Renal cortical epithelial cell (primary cell): ENCODE measurements at regions not wholly inside any gene's neighbourhood (a gene's known extent, or its start where the extent isn't known, plus 50 kb on each side); places are given as distances from the start of the nearest gene placed in this dataset.
A peak's percentile ranks its signal among the peaks of the same experiment; 100 is the strongest.
"Not testable (repeated sequence)": the region's sequence is repeated elsewhere in the genome, so short reads cannot be mapped to it uniquely, and the experiment has no call there.

ENCODE experiments used
- DNase-seq: peaks from one replicate; pipeline ENCODE4 v3.0.0-alpha.2; 2011; ENCODE audit warnings: low read depth

DNA sequence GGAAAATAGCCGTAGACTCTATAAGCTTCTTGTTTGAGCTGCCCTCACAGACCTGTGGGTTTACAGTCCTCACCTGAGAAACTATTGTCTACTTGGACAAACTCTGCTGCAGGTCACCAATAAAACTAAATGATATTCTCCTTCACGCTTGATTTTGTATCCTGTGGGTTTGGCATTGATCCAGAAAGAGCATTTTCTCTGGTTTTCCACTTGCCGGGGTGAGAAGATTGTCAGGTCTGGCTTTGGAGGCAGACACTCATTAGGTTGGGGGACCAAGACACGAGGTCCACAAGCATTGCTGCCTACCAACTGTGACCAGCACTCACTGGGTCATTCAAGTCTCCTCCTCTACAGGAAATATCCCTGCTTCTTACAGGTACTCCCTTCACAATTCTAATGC lies 68.5 kb downstream of the CDC14C start:
- DNase-seq: no peak

GRCh38 chr7:49001610-49002033 lies 77.3 kb downstream of the CDC14C start:
- DNase-seq: peak; percentile 12

GRCh38 chr7:49010717-49011116 lies 86.4 kb downstream of the CDC14C start:
- no peak for DNase-seq

DNA sequence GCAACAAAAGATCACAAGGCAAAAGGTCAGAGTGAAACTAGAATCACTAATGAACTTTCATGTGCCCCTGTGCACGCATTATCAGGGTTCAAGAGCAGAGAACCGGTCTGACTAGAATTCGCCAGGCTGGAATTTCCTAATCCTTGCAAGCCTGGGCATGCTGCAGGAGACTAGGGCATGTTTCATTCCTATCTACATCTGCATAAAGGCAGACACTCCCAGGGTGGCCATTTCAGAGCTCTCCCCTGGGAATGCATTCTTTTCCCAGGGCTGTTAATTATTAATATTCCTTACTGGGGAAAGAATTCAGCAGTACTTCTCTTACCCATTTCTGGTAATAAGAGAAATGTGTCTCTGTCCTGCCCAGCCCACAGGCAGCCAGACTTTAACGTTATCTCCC lies 90.5 kb downstream of the CDC14C start:
- DNase-seq: no peak

- no peak for DNase-seq
Measured at GRCh38 chr7:49020145-49020544, 95.8 kb downstream of the CDC14C start.

- DNase-seq: no peak
Measured at GRCh38 chr7:49022448-49022847, 98.1 kb downstream of the CDC14C start.

DNA sequence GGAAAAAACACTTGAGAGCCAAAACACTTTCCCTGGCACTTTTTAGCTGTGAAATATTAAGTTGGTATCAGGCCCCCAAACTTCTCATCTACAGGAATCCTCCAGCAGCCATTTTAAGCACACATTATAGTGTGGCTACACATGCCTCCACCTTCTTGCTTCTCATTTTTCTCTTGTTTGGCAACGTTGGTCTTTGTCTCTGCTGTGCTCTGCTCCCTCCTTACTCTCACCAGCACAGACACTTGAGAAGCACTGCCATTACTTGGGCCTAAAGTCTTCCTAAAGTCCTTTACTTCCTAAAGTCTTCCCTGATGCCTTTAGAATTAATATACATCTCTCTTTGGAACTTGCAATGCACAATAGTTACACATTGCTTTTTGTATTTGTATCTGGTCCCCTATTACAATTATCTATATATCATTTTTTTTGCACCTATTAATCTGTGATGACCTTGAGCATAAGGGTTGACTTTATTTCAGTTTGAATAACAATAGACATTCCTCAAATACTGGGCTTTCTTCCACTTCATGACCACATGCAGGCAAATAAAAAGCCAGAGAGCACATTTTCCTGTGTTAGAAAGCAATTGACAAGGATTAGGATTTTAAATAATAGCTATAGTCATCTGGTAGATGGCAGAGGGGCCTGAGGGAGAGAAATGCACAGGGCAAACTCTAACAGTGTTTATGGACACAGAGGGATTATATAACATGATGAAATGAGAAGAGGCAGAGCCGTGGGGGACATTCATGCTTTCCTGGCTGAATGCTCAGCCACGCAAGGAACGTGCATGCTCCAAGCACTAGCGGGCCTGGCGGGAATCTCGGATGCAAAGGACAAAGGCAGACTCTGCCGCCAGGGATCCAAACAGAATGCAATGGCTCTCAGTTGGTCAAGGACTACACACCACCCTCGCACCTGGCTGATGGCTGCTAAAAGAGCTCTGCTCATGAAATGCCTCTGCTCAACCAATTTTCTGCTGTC lies 99.3 kb downstream of the CDC14C start:
- DNase-seq: no peak

DNA sequence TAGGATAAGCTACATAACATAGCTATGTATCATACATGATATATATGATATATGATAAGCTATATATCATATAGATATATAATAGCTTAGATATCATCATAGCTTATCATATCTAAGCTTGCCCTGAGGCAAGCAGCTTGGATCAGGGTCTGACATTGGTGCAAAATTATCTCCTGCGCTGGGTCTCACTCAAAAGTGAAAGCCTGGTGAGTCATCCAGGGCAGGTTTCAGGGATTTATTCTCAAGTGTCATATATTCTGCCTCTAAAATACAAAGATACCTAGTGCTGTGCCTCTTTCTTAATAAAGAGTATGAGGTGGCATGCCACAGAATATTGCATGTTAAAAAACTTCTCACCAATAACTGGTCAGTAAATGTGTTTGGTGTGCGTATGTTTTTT lies 105.9 kb downstream of the CDC14C start:
- DNase-seq: no peak

DNA sequence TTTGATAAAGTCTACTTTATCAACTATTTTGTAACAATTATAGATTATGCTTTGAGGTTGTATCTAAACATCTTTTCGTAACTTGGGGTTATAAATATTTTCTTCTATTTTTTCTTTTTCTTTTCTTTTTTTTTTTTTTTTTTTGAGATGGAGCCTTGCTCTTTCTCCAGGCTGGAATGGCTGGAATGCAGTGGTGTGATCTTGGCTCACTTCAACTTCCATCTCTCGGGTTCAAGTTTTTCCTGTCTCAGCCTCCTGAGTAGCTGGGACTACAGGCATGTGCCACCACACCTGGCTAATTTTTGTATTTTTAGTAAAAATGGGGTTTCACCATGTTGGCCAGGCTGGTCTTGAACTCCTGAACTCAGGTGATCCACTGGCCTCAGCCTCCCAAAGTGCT lies 108.8 kb downstream of the CDC14C start:
- not testable (repeated sequence) for DNase-seq

GRCh38 chr7:49037346-49038210 lies 113.2 kb downstream of the CDC14C start:
- DNase-seq: no peak

- no peak for DNase-seq
Measured at GRCh38 chr7:49038821-49039358, 114.5 kb downstream of the CDC14C start.

DNA sequence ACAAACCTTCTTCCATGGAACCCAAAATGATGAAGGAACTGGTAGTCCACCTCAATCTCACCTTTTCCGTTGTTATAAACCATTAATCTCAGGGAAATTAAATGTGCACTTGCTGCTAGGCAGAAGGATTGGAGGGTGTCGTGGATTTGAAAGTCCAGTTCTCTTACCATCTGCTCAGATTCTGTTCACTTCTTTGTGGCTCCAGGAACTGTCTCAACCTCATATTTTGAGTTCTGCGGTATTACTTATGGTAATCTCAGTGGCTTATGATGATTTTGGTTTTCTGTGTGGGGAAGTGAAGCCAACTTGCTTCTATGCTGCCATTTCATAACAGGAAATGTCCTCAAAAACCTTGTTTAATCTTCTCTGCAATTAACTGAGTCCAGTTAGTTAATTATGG lies 136.4 kb downstream of the CDC14C start:
- no peak for DNase-seq

GRCh38 chr7:49074538-49074937 lies 150.2 kb downstream of the CDC14C start:
- DNase-seq: no peak

DNA sequence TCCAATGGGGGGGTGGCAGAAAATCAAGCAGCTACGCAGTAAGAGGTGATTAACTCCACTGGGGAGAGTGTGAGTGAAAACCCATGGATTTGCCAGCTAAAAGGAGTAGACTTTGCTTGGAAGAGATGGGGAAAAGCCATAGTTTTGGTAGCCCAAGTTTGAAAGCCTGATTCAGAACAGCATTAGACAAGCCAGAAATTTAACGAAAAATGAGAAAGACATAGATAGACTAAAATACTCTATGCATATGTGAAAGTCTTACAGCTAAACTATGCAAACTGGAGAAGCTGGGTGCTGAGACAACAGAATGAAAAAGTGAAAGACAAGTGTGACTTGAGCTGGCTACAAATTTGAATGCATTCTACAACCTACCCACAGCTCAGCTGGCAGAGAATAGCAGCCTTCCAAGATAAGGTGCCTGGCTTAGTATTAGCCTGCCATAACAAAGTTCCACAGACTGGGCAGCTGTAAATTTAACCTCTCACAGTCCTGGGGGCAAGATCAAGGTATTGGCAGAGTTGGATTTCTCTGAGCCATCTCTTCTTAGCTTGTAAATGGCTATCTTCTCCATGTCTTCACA lies 156.6 kb downstream of the CDC14C start:
- DNase-seq: no peak

- DNase-seq: no peak
Measured at GRCh38 chr7:49088017-49088416, 163.7 kb downstream of the CDC14C start.

- no peak for DNase-seq
Measured at GRCh38 chr7:49089717-49090116, 165.4 kb downstream of the CDC14C start.

DNA sequence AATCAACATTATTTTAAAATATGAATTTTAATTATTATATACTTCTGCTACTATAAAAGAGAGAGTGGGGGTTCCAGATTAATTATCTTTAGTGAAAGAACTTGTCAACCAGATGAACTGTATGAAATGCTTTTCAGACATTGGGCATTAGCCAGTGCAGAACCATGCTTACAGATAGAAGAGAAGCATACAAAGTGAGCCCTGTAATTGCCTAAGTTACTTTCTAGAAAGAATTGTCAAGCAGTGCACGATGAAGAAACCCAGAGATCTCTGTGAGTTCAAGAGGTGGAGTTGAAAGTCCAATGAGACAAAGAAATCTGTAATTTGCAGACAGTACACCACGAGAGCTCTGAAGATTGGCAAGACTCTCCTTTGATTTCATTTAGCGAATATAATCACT lies 166.7 kb downstream of the CDC14C start:
- DNase-seq: no peak

DNA sequence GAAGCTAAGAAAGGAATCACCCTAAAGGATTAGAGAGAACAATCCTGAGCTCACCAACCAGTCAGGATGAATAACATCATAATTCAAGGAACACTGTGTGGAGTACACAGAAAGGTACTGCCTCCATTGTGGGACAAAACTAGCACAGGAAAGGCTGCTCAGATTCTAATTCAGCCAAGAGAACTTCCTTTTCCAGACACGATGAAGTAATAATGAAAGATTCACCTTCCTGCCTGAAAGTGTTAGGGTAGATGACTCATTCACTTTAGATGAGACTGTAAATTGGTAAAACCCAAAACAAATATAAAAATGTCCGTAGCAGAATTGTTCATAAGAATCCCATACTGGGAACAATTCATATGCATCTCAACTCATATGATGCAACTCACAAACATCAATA lies 167.2 kb downstream of the CDC14C start:
- DNase-seq: no peak

DNA sequence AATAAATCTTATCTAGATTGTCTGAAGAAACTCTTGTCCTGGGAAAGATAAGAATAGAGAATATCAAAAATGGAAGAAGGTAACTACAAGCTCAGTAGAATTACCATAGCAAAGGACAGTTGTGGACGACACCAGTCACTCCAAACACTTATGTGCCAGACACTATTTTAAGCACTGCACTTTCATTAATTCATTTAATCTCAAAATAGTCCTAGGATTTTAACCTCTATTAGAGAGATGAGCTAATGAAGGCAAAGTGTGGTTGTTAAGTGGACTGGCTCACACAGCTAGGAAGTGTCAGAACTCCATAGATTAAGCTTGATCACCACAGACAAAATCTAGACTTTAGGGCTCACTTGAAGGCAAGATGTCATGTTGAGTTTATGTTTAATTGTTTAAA lies 168.9 kb downstream of the CDC14C start:
- no peak for DNase-seq

- no peak for DNase-seq
Measured at GRCh38 chr7:49094866-49095265, 170.5 kb downstream of the CDC14C start.

- peak; percentile 5 for DNase-seq
Measured at GRCh38 chr7:49099587-49100326, 175.4 kb downstream of the CDC14C start.
